NCI-H226 (cell line): ENCODE measurements at regions not wholly inside any gene's neighbourhood (a gene's known extent, or its start where the extent isn't known, plus 50 kb on each side); places are given as distances from the start of the nearest gene placed in this dataset.
"Not testable (repeated sequence)": the region's sequence is repeated elsewhere in the genome, so short reads cannot be mapped to it uniquely, and the experiment has no call there.

Source experiments
- DNase-seq: peaks from one replicate; pipeline ENCODE4 v3.0.0-alpha.2; 2015

DNA sequence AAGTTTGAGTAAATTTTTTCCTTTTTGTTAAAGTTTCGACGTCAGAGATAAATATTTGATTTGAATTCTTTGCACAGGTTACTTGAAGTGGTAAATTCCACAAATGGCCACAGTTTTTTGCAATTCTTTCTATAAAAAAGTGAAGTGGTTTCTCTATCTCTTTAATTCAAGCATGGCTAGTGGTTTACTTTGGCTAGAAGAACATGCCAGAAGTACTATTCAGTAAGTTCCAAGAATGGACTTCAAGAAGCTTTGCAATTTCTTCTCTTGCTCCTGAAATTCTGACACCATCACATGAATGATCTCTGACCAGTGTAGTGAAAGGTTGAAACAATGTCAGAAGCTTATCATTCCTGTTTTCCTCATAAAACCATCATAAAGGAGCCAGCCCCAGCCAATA is 55.7 kb upstream of the RNPC3 start:
- DNase-seq: no peak

DNA sequence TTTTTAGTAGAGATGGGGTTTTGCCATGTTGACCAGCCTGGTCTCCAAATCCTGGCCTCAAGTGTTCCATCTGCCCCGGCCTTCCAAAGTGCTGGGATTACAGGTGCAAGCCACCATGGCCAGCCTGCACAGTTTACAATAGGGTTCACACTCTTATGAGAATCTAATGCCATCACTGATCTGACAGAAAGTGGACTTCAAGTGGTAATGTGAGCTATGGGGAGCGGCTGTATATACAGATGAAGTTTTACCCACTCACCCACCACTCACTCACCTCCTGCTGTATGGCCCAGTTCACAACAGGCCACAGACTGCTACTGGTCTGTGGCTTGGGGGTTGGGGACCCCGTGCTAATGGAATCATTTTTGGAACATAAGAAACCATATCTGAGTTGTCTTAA is 58.4 kb upstream of the RNPC3 start:
- DNase-seq: no peak

DNA sequence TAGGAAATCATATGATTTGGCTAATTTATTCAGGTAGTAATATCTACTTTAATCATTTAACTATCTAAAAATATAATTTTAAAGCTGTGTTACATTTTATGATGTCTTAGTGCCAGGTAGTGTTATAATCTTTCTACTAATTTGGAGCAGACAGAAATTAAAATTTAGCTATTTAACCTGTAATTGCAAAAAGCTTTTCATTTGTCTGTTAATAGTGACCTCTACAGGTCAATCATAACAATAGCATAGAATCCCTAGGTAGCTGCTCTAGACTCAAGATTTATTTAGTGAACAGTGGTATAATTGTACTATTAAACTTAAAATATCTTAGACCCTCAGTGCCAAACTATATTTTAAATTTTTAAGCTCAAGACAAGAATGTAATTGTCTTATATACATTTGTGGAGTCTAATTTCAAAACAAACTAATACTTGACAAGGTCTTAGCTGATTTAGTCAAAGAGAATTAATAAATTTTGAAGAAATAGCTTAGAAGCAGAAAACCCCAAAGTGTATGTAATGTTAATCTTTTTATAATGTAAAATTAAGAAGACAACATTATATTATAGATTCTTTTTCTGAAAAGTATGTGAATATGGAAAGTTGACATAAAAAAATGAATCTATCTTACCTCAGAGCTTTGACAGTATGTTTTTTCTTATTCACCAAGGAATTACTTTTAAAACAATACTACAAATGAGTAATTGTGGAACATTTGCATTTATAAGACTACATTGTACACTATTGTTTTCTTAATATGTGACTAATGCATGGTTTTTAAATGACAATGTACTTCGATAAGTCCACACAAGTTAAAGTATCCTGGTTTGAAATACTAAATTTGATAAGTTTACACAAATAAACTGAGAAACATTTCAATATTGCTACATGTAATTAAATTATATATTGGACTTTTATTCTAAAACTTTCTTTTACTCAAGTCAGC is 64.1 kb upstream of the RNPC3 start:
- no peak for DNase-seq

DNA sequence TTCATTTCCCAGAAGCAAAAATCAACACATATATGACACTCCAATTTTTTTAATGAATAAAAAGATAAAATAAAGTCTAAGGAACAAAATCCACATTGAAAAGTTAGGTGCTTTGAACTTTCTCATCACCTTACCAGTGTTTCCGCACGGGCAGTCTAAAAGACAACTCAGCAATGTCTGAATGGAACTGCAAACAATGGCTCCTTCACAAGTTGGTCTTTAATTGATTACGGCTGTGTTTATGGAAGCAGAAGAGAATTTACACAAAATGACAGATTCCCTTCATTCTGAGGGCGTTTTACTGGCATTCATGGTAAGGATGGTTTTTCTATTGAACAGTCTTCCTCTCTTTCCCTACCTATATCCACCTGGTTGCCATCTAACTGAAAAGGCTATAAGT is 65.0 kb upstream of the RNPC3 start:
- no peak for DNase-seq

DNA sequence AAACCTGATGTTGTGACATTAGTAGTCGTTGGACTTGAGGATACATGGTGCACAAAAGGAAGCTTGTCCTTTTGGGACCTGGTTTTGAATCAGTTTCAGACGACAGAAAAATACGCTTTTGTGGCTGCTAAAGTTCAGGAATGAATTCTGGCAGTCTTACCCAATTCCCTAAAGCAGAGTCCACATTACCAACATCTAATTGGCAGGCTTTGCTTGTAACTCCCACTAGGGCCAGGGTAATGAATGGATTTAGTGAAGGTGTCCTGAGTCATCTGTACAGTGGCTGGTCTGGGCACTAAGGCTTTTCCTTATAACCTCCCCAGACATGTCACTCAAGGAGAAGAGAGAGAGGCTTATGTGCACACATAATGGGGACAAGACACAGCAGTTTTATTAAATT is 66.2 kb upstream of the RNPC3 start:
- DNase-seq: peak; percentile 7

DNA sequence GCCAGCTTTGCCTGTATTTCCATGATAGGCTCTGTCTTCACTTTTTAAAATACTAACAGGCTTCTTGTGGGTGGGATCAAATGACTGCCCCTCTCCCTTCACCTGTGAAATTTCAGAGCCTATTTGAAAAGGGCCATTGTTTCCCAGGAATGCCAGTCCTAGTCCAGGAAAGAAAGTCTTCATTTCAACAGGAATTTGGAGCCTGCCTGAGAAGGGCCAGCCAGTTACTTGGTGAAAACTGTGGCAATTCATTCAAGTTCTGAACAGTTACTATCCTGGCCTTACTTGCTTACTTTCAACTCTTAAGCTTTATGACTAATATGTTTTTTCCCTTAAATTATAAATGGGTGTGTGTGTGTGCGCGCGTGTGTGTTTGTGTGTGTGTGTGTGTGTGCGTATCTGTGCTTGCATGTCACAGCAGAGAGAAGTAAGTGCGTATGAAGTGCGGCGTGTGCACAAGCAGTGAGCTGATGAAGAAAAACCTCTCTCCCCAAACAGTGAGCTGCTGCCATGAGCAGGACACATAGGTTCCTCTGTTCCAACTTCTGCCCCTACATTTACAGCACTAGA is 67.5 kb upstream of the RNPC3 start:
- no peak for DNase-seq

DNA sequence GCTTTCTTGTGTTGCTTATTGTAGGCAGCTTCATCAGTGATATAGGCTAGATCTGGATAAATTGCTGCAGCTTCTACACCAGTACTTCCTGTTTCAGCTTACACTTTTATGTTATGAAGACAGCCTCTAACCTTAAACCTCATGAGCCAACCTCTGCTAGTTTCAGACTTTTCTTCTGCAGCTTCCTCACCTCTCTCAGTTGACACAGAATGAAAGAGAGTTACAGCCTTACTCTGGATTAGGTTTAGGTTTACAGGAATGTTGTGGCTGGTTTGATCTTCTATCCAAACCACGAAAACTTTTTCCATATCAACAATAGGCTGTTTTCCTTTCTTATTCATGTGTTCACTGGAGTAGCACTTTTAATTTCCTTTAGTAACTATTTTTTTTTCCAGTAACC is 76.9 kb upstream of the RNPC3 start:
- DNase-seq: no peak

DNA sequence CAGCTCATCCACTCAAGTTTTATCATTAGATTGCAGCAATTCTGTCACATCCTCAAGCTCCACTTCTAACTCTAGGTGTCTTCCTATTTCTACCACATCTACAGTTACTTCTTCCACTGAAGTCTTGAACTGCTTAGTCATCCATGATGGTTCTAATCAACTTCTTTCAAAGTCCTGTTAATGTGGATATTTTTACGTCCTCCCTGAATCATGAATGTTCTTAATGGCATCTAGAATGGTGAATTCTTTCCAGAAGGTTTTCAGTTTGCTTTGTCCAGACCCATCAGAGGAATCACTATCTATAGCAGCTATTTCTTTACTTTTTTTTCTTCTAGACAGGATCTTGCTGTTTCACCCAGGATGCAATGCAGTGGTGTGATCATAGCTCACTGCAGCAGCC is 78.0 kb upstream of the RNPC3 start:
- no peak for DNase-seq

DNA sequence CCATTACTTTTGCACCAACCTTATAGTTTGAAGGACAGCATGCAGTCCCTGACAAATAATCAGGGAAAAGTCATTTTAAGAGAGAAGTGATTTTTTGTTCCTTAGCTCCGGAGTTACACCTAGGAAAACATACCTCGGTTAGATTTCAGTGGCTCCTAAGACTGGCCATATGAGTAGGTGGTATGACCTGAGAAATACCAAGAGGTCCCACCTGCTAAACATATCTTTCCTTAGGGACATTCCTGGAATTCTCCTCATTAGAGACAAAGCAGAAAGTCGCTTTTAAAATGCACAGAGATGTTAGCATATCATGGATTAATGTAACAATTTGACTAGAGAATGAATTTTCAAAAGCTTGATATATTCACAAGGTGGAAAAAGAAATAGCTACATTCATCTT is 84.2 kb upstream of the RNPC3 start:
- DNase-seq: no peak

DNA sequence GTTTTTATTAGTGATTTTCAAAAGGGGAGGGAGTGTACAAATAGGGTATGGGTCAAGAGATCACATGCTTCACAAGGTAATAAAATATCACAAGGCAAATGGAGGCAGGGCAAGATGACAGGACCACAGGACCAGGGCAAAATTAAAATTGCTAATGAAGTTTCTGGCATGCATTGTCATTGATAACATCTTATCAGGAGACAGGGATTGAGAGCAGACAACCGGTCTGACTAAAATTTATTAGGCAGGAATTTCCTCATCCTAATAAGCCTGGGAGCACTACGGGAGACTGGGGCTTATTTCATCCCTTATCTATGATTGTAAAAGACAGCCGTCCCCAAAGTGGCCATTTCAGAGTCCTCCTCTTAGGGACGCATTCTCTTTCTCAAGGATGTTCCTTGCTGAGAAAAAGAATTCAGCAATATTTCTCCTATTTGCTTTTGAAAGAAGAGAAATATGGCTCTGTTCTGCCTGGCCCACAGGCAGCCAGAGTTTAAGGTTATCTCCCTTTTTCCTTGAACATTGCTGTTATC is 88.9 kb upstream of the RNPC3 start:
- not testable (repeated sequence) for DNase-seq

DNA sequence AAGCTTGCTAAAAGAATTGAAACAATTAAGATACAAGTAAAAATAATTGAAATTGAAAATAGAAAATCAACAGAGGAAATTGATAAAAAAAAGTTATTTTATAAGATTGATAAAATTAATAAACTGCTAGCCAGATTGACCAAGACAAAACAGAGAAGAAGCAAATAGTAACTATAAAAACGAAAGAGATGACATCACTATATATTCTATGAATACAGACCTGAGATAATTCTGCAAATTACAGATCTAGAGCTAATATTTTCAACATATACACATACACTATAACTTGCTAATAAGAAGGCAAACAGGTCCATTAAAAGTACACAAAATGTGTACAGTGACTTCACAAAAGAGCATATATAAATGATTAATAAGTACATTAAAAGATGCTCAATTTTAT is 90.1 kb upstream of the RNPC3 start:
- DNase-seq: no peak

DNA sequence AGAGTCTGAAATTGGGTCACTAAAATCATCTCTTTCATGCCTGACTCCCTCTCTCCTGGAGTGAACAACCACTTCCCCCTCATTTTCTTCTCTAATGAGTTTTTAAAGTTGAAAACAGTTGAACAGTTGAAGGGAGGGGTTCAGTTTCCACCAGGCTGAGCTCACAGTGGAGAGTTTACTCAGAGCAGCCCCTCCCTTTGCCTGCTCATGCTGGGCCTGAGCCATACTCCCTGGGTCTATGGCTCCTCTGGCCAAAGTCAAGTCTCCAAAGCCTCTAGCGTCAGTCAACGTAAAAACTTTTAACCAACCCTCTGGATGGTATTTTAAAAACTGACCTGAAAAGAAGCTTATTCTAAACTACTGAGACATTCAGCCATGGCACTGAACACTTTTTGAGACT is 100.8 kb upstream of the RNPC3 start:
- no peak for DNase-seq

DNA sequence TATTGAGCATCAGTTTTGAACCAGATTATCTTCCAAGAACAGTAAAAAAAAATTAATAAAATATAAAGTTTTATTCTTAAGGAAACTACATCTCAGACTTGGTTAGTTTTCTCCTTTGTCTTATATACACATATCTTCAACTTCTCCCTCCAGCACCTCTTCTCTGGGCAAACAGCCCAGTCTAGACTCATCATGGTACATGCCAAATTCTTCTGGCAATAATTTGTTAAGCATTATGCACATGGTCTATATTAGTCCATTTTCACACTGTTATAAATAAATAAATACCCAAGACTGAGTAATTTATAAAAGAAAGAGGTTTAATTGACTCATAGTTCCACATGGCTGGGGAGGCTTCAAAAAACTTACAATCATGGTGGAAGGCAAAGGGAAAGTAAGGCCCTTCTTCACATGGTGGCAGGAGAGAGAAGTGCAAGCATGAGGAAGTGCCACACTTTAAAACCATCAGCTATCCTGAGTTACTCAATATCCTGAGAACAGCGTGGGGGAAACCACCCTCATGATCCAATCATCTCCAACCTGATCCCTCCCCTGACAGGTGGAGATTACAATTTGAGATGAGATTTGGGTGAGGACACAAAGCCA is 108.7 kb upstream of the RNPC3 start:
- DNase-seq: peak; percentile 32

DNA sequence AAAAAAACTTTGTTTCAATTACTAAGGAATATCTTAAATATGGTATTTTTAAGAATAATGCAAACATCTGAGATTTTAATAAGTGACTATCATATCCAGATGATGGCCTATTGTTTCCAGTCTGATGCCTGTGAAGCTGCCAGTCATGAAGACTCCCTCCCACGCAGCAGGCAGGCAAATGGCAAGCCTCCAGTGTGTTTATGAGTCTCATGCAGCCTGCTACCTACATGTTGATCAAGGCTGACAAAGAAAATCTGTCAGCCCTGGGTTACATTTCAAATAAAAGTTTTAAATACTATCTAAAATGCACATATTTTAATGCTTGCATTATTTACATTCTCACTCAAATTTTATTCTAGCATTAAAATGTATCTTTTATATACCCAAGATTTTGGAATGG is 137.6 kb upstream of the RNPC3 start:
- DNase-seq: no peak

DNA sequence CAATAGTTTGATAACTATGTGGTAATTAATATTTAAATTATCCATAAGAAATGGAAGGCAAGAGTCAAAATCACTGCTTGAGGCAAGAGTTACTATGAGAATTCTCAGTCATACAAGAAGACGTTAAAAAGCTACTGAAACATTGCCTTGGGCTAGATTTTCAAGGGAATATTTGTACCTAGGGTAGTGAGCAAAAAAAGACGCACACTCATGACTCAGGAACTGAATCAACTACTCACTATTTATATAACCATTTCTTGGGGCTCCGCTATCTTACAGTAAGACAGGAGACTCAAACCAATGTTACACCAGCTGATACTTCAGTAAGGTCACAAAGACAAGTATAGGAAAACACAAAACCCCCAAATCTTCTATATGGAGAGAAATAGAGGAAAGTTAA is 151.5 kb upstream of the RNPC3 start:
- no peak for DNase-seq

DNA sequence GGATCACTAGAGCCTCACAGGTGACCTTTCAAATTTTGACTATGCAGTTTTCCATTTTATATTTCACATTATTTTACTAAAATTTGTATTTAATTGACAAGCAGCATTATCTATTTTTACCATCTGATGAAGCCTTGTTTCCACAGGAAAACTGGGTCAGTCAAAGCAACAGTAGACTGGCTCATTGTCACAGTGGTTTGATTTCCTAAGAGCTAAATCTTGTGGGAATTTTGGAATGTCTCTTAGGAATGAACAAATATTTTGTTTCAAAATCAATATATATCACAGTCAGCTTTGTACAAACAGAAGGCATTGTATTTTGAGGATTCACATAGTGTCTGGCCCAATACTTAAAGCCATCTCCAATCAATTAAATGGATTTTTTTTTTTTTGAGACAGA is 152.6 kb upstream of the RNPC3 start:
- no peak for DNase-seq

DNA sequence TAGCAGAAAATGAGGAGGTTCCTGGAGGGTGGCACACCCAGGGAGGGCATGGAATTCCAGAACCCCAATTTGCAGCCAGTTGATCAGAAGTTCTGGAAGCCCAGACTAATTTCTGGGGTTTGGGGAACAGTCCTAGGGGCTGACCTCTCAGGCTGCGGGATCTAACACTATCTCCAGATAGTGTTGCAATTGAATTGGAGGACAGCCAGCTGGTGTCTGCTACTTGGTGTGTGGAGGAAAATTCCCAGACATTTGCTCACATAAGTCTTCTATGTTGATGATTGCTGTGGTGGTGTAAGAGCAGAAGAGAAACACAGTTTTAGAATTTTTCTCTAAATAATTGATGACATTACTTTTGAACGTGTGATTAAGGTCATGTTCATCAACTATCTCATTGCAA is 154.3 kb upstream of the RNPC3 start:
- DNase-seq: peak; percentile 68

DNA sequence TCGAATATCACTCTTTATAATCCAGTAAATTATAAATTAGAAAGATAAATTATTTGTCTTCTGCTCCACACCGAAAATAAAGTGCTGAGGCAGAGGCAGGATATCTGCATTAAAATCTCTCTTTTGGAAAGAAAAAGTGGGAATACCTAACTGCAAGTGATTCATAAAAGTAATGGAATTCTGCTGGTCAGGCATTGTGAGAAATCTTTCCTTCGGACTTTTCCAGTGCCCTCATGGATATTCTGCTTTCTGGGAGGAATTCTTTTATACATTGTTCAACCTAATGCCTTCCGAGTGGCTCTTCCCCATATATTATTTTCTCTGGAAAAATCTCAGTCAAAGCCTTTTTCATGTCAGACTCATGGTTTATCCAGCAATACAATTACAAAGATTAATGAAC is 158.3 kb upstream of the RNPC3 start:
- DNase-seq: no peak

DNA sequence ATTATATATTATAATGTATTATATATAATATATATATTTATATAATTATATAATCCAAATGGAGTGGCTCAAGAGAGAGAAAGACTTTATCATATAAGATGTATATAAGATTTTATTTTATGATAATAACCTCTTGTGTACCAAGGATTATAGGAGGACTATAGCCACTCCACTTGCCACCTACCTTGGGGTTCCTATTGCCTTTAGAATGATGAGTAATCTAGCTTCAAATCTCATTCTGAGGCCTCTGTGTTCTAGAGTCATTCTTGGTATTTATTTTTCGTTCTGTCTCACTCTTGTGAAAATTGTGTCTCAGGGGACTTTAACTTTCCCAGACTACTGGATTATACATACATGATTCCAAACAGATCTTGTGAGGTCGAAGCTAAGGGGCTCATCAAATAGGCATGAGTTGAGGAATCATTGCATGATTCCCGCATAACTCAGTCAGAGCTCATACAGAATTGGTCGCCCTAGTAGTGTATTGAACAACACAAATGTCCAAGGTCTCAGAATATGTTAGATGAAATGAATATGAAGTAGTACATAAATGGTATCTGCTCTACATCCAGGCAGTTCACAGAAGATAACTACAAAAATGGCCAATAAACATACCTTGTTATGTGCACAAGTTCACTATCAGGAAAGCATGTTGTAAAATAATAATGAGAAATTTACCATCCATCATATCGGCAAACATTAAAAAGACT is 159.5 kb upstream of the RNPC3 start:
- no peak for DNase-seq

DNA sequence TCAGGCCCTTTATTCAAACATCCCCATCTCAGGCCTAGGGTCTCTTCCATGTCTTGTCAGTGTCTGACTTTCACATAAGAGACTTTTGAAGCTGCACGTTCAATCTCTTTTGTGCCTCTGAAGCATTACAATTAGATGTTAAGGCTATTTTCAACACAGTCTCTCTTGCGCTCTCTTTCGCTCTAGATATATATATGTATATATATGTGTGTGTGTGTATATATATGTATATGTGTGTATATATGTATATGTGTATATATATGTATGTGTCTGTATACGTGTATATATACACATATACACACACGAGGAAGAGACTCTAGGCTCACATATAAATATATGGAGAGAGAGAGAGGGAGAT is 162.5 kb upstream of the RNPC3 start:
- DNase-seq: no peak

DNA sequence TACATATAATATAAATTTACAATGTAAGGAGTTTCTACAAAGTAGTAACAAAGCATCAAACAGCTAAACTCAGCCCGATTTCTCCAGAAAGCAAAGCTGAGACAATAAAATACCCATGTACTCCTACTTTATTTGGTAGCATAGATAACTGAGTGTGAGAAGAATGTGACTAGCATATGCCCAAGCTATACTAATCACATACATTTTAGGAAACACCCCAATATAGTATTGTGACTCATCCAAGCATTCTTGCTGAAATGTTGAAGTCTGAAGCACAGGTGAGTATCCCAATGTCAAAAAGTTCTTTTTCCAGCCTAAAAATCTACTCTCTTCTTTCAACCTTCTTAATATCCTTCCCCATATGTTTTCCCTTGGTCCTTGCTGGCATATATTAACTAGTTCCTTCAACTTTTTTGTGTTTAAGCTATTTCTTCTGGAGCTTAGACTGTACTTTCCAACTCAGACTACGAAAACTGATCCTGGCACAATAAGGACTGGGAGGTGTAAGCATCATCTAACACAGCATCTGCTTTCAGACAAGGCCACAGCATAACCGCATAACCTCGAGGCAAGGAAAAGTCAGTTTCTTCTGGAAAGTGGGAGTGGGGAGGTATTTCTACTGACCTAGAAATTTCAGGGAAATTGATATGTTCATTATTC is 163.0 kb upstream of the RNPC3 start:
- DNase-seq: no peak

DNA sequence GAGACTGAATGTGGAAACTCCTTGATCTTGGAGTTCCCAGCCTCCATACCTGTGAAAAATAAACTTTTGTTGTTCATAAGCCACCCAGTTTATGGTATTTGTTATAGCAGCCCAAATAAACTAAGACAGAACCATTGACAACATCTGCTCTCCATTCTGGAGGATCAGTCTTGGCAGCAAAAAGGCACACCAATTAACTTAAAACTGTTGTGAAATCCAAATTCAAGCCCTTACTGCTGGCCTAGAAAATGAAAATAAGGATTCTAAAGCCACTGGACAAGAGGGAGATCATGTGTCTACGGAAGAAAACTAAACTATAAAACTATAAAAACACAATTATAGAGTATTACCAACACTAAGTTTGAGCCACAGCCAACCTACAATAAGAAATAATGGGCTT is 172.1 kb upstream of the RNPC3 start:
- DNase-seq: no peak

DNA sequence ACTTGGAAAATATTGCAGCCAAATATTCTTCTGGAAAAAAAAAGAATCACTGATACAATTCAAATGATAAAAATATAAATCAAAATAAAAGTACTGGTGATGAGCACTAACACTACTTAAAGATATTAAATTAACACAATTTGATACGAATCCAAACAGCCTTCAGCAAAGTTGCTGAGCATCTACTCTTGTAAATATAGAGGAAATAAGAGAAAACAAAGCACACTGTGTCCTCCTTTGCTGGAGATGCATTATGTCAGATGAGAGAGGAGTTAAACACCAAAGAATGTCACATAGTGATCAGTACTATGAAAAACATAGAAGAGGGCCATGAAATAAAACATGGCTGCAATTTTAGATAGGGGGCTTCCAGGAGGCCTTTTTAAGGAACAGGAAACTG is 177.4 kb upstream of the RNPC3 start:
- DNase-seq: no peak
